MCF 10A (cell line): ENCODE measurements at regions not wholly inside any gene's neighbourhood (a gene's known extent, or its start where the extent isn't known, plus 50 kb on each side); places are given as distances from the start of the nearest gene placed in this dataset.

Experiments used
- BruUV-seq: library from RNA; stranded (reverse); fragments of 400-500 nt; replicated peaks from 2 replicates; lab custom pipeline; 2021; lab: Mats Ljungman, UMichigan
- CTCF ChIA-PET: fragments of 300-600 bp; sonication (Branson Sonifier 250); formaldehyde crosslinking; extraction: SDS; loops from one replicate; lab custom pipeline; 2021; ENCODE audit warnings: antibody characterized with exemption, inconsistent platforms; lab: Yijun Ruan, JAX
- POLR2A ChIA-PET: fragments of 300-600, 350-650 bp; sonication (Branson Sonifier 250); formaldehyde crosslinking; extraction: SDS; loops from one replicate; lab custom pipeline; 2020; ENCODE audit warnings: antibody characterized with exemption, inconsistent platforms; lab: Yijun Ruan, JAX
- DNase-seq: peaks from one replicate; pipeline ENCODE4 v3.0.0-alpha.2; 2018; ENCODE audit not compliant: unreplicated experiment
- H3K27ac Mint-ChIP-seq: one replicate; pipeline ENCODE4 v1.8.0; 2022; ENCODE audit warnings: mild to moderate bottlenecking, low read depth, mixed read lengths; ENCODE audit not compliant: unreplicated experiment
- H3K27me3 Mint-ChIP-seq: one replicate; pipeline ENCODE4 v1.8.0; 2022; ENCODE audit warnings: mixed read lengths; ENCODE audit not compliant: insufficient read depth, unreplicated experiment
- H3K36me3 Mint-ChIP-seq: one replicate; pipeline ENCODE4 v1.8.0; 2022; ENCODE audit warnings: mild to moderate bottlenecking, moderate library complexity, mixed read lengths; ENCODE audit not compliant: insufficient read depth, unreplicated experiment
- H3K4me1 Mint-ChIP-seq: one replicate; pipeline ENCODE4 v1.8.0; 2022; ENCODE audit warnings: mixed read lengths; ENCODE audit not compliant: insufficient read depth, unreplicated experiment
- H3K4me3 Mint-ChIP-seq: one replicate; pipeline ENCODE4 v1.8.0; 2022; ENCODE audit warnings: mild to moderate bottlenecking, moderate library complexity, mixed read lengths; ENCODE audit not compliant: unreplicated experiment
- H3K9me3 Mint-ChIP-seq: one replicate; pipeline ENCODE4 v1.8.0; 2022; ENCODE audit warnings: mixed read lengths; ENCODE audit not compliant: unreplicated experiment
- CTCF ChIP-seq: fragments of 200-600 bp; IDR thresholded peaks from one replicate; pipeline ENCODE4 v1.8.0; 2022; ENCODE audit warnings: antibody characterized with exemption, mild to moderate bottlenecking; ENCODE audit not compliant: unreplicated experiment
- intact Hi-C: fragments of 100-400 bp; cut with micrococcal nuclease; formaldehyde crosslinking; loops from 2 replicates; pipeline ENCODE4 v1.14.1; 2022

DNA sequence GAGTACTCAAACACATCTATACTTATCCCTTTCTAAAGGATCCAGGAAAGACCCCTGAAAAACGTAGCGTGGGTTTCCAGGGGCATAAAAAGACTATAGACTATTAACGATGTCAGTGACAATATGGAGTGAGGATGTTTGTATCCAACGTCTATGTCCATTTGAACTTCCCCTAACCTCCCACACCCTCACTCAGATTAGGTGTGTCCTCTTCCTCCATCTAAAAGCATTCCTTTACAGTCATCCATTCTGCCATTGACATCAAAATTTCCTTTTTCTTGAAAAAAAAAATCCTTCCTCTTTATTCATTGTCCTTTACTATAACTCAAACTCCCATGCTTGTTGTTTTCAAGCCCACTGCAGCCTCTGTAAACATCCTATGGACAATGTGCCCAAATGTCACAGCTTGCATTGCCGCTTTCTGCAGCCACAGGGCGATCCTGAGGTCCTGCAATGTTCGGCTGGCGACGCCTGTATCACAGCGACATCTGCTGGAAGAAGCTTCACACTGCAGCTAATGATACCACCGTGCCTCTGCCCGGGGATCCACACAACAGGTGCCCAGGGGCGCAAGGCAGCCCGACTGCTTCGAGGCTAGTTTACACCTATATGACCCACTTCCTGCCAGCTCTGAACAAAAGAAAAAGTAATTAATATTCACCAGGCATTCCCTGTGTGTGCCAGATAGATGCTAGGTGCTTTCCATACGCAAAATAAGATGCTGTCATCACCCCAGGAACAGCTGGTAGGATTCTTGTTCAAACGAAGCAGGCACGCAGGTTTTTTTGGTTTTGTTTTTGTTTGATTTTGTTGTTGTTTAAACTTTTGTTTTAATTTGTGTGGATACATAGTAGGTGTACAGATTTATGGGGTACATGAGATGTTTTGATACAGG is 267.9 kb upstream of the GHITM start:
- ChIA-PET CTCF (interaction anchor here (0.5 to 4.1 kb wide), 57 partner anchors 8 to 1922 kb away, joined by 3 to 66 read pairs (median 3); no protein-coding TSS in a partner anchor), POLR2A (interaction anchor here (0.7 to 1.0 kb wide), 5 partner anchors 10 to 1077 kb away, joined by 3 read pairs; no protein-coding TSS in a partner anchor)
- Mint-ChIP-seq H3K27me3 (no peaks in the 10 kb centered on the region), H3K36me3 (no peaks in the 10 kb centered on the region), H3K9me3 (peaks cover 5% of the 10 kb centered on the region), H3K27ac (no peak overlapping the region), H3K4me3 (no peak overlapping the region), H3K4me1 (no peaks in the 10 kb centered on the region)
- intact Hi-C loops = loop anchor here (1.0 to 10.0 kb wide), 6 partner anchors 226 to 1650 kb away; no protein-coding TSS in a partner anchor
- TF ChIP-seq CTCF = peak; percentile 94
- peak; percentile 83 for DNase-seq
- BruUV-seq = no TSS peak

- Mint-ChIP-seq H3K27ac (no peak overlapping the region), H3K27me3 (no peaks in the 10 kb centered on the region), H3K9me3 (peaks cover 5% of the 10 kb centered on the region), H3K4me3 (no peak overlapping the region), H3K4me1 (no peaks in the 10 kb centered on the region), H3K36me3 (no peaks in the 10 kb centered on the region)
- intact Hi-C loops = no loop called here
- ChIA-PET CTCF (interaction anchor here (0.5 to 3.1 kb wide), 3 partner anchors 10 to 303 kb away, joined by 3 to 10 read pairs (median 5); no protein-coding TSS in a partner anchor), POLR2A (no interaction called here)
- no peak for TF ChIP-seq CTCF
- BruUV-seq = no TSS peak
- DNase-seq = no peak
These were observed 259.0 kb upstream of the GHITM start for GRCh38 chr10:83880252-83880791.

- BruUV-seq = no TSS peak
- POLR2A ChIA-PET = interaction anchor here (0.7 kb wide), 1 partner anchor 10 kb away, joined by 3 read pairs; no protein-coding TSS in a partner anchor
- intact Hi-C loops = no loop called here
- no peaks in the 10 kb centered on the region for H3K9me3 Mint-ChIP-seq
- CTCF ChIA-PET = interaction anchor here (0.7 to 1.4 kb wide), 2 partner anchors 11 to 117 kb away, joined by 3 to 5 read pairs; no protein-coding TSS in a partner anchor
- TF ChIP-seq CTCF = no peak
- no peak for DNase-seq
- H3K27me3 Mint-ChIP-seq = no peaks in the 10 kb centered on the region
- no peaks in the 10 kb centered on the region for H3K4me1 Mint-ChIP-seq
- no peak overlapping the region for H3K4me3 Mint-ChIP-seq
- H3K27ac Mint-ChIP-seq = no peak overlapping the region
- no peaks in the 10 kb centered on the region for H3K36me3 Mint-ChIP-seq
These were observed 257.6 kb upstream of the GHITM start for GRCh38 chr10:83881661-83882060.

- Mint-ChIP-seq H3K4me1 (no peaks in the 10 kb centered on the region), H3K27ac (no peak overlapping the region), H3K9me3 (no peaks in the 10 kb centered on the region), H3K27me3 (no peaks in the 10 kb centered on the region), H3K4me3 (no peak overlapping the region), H3K36me3 (no peaks in the 10 kb centered on the region)
- no TSS peak for BruUV-seq
- no peak for DNase-seq
- TF ChIP-seq CTCF = no peak
- CTCF ChIA-PET = interaction anchor here (0.7 to 1.8 kb wide), 3 partner anchors 14 to 402 kb away, joined by 4 to 7 read pairs (median 4); no protein-coding TSS in a partner anchor
- intact Hi-C loops = no loop called here
- POLR2A ChIA-PET = no interaction called here
These were observed 252.4 kb upstream of the GHITM start for GRCh38 chr10:83886871-83887270.
